Naive thymus-derived CD4-positive, alpha-beta T cell (primary cell): ENCODE measurements at regions not wholly inside any gene's neighbourhood (a gene's known extent, or its start where the extent isn't known, plus 50 kb on each side); places are given as distances from the start of the nearest gene placed in this dataset.

Experiments used
- ATAC-seq: fragments of 150-1000 bp; cut with Tn5 transposase; 2 replicates; pipeline ENCODE4 v1.10.0; 2021; ENCODE audit warnings: mild to moderate bottlenecking, moderate library complexity
- CTCF ChIA-PET: fragments of 350-600 bp; sonication (Branson Sonifier 250); formaldehyde crosslinking; loops from one replicate; lab custom pipeline; 2021; ENCODE audit warnings: antibody characterized with exemption; lab: Charles Lee
- POLR2A ChIA-PET: fragments of 350-600 bp; sonication (Branson Sonifier 250); formaldehyde crosslinking; loops from one replicate; lab custom pipeline; 2021; ENCODE audit warnings: antibody characterized with exemption, inconsistent platforms; lab: Charles Lee
- DNase-seq, 9 donors: peaks; one replicate each; pipeline versions ENCODE4 v3.0.0 to v3.0.0-alpha.2; 2020 to 2022; ENCODE audit warnings: mixed read lengths in 1 of 9
- H3K27ac ChIP-seq: one replicate; pipeline ENCODE4 v1.7.0; 2013; ENCODE audit warnings: mild to moderate bottlenecking, low read depth, low read length, moderate library complexity
- H3K27me3 ChIP-seq, 2 donors: one replicate each; pipeline ENCODE4 v1.7.0; 2013; ENCODE audit warnings: low read length in 2 of 2, mild to moderate bottlenecking in 2 of 2, moderate library complexity in 2 of 2; ENCODE audit not compliant: control insufficient read depth in 2 of 2, insufficient read depth in 2 of 2
- H3K36me3 ChIP-seq, 3 experiments: 1 replicate in 2 of 3; 2 replicates in 1 of 3; pipeline ENCODE4 v1.7.0; 2013; ENCODE audit warnings: low read length in 3 of 3, mild to moderate bottlenecking in 3 of 3, moderate library complexity in 1 of 3; ENCODE audit not compliant: insufficient read depth in 3 of 3, control insufficient read depth in 2 of 3
- H3K4me1 ChIP-seq, 2 donors: one replicate each; pipeline ENCODE4 v1.7.0; 2013; ENCODE audit warnings: low read length in 2 of 2, mild to moderate bottlenecking in 2 of 2, moderate library complexity in 1 of 2; ENCODE audit not compliant: control insufficient read depth in 2 of 2, insufficient read depth in 2 of 2
- H3K4me3 ChIP-seq: 2 replicates; pipeline ENCODE4 v1.7.0; 2013; ENCODE audit warnings: mild to moderate bottlenecking, low read length
- H3K9me3 ChIP-seq, 3 experiments: 1 replicate in 2 of 3; 2 replicates in 1 of 3; pipeline ENCODE4 v1.7.0; 2013; ENCODE audit warnings: low read length in 3 of 3; ENCODE audit not compliant: control insufficient read depth in 2 of 3
- H3K27ac Mint-ChIP-seq, 9 donors: one replicate each; pipeline ENCODE4 v1.8.0; 2020 to 2022; ENCODE audit warnings: mixed read lengths in 9 of 9, mild to moderate bottlenecking in 8 of 9, moderate library complexity in 5 of 9, inconsistent platforms in 2 of 9
- H3K27me3 Mint-ChIP-seq, 5 donors: one replicate each; pipeline ENCODE4 v1.8.0; 2021 to 2022; ENCODE audit warnings: mixed read lengths in 5 of 5, mild to moderate bottlenecking in 1 of 5
- H3K36me3 Mint-ChIP-seq, 5 donors: one replicate each; pipeline ENCODE4 v1.8.0; 2020 to 2022; ENCODE audit warnings: mixed read lengths in 5 of 5, mild to moderate bottlenecking in 3 of 5, inconsistent platforms in 1 of 5
- H3K4me1 Mint-ChIP-seq, 7 donors: one replicate each; pipeline ENCODE4 v1.8.0; 2020 to 2022; ENCODE audit warnings: mixed read lengths in 7 of 7, mild to moderate bottlenecking in 3 of 7, inconsistent platforms in 1 of 7
- H3K4me3 Mint-ChIP-seq, 10 donors: one replicate each; pipeline ENCODE4 v1.8.0; 2020 to 2022; ENCODE audit warnings: mild to moderate bottlenecking in 10 of 10, mixed read lengths in 10 of 10, moderate library complexity in 6 of 10, inconsistent platforms in 2 of 10
- H3K9me3 Mint-ChIP-seq, 11 donors: one replicate each; pipeline ENCODE4 v1.8.0; 2020 to 2022; ENCODE audit warnings: mixed read lengths in 11 of 11, mild to moderate bottlenecking in 4 of 11, inconsistent platforms in 1 of 11, moderate library complexity in 1 of 11
- intact Hi-C, 2 donors: fragments of 100-400 bp; cut with micrococcal nuclease; formaldehyde crosslinking; loops; one replicate each; pipeline ENCODE4 v1.15.1; 2023

DNA sequence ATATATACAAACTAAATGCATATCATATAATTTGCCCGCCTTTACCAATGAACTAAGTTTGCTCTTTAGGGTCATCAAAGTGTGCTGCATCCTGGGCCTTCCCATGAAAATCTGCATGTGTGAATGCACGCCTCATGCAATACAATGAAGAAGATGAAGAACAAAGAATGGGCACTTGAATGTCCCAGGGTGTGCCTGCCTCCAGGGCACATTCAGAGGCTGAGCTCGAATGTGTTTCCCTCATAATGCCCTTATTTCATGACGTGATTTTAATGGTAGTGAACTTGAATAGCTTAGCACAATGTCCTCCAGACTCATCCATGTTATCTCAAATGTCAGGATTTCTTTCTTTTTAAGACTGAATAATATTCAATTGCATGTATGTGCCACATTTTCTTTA lies 824.9 kb downstream of the TNS3 start:
- no peak overlapping the region for H3K27ac Mint-ChIP-seq
- H3K9me3 Mint-ChIP-seq = peaks cover 0 to 10% (median 1%) of the 10 kb centered on the region in 11 donors
- Histone ChIP-seq H3K27ac (no peak overlapping the region), H3K9me3 (no peaks in the 10 kb centered on the region), H3K36me3 (no peaks in the 10 kb centered on the region), H3K4me1 (no peaks in the 10 kb centered on the region), H3K27me3 (no peaks in the 10 kb centered on the region), H3K4me3 (no peak overlapping the region)
- ATAC-seq = no peak
- H3K4me3 Mint-ChIP-seq = no peak overlapping the region
- intact Hi-C loops = no loop called here
- ChIA-PET POLR2A (no interaction called here), CTCF (no interaction called here)
- H3K27me3 Mint-ChIP-seq = no peaks in the 10 kb centered on the region
- no peaks in the 10 kb centered on the region for H3K4me1 Mint-ChIP-seq
- H3K36me3 Mint-ChIP-seq = no peaks in the 10 kb centered on the region
- DNase-seq = no peak

DNA sequence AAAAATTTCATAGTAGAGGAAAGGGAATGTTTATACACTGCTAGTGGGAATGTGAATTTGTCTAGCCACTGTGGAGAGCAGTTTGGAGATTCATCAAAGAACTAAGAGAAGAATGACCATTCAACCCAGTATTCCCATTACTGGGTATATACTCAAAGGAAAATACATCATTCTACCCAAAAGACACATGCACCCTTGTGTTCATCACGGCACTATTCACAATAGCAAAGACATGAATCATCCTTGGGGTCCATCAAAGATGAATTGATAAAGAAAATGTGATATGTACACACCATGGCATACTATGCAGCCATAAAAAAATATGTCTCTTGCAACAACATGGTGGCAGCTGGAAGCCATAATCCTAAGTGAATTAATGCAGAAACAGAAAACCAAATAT lies 825.7 kb downstream of the TNS3 start:
- POLR2A ChIA-PET = no interaction called here
- CTCF ChIA-PET = no interaction called here
- Mint-ChIP-seq H3K27ac (no peak overlapping the region), H3K36me3 (no peaks in the 10 kb centered on the region), H3K4me1 (no peaks in the 10 kb centered on the region), H3K4me3 (no peak overlapping the region), H3K9me3 (peaks cover 0 to 10% (median 0%) of the 10 kb centered on the region in 11 donors), H3K27me3 (peaks cover 0 to 4% (median 0%) of the 10 kb centered on the region in 5 donors)
- H3K27ac ChIP-seq = no peak overlapping the region
- H3K4me3 ChIP-seq = no peak overlapping the region
- ATAC-seq = no peak
- intact Hi-C loops = no loop called here
- H3K36me3 ChIP-seq = no peaks in the 10 kb centered on the region
- H3K9me3 ChIP-seq = no peaks in the 10 kb centered on the region
- H3K27me3 ChIP-seq = no peaks in the 10 kb centered on the region
- no peak for DNase-seq
- no peaks in the 10 kb centered on the region for H3K4me1 ChIP-seq

DNA sequence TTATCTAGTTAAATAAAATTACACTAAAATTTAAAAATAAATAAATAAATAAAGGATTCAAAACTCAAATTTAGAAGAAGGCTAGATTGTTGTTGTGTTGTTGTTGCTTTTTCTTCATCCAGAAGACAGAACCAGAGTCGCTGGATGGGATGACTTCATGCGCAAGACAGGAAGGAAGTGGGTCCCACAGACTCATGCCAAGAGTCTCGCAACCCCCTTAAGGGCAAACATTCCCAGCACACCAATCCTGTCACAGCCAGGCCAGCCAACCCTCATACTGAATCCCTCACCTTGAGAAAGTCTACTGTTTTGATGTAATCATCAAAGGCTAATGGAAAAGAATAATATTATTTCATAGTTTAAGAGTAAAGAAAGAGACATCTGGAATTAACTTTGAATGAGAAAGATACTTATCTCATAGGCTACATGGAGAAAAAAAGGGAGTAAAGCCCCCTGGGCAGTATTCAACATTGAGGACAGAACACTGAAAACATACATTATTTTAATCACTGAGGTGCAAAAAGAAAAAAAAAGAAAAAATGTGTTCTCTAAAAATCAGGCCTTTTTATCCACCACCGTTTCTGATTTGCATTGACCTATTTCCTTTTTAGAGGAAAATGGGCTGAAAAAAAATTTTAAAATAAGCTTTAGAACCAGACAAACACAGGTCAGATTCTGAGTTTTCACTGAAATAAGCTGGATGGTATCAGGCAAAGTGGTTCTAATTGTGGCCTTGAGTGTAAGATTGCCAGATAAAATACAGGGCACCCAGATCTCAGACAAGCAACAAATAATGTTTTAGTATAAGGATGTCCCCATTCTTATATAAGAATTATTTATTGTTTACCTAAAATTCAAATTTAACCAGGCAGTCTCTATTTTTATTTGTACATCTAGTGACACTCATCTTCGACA lies 826.5 kb downstream of the TNS3 start:
- POLR2A ChIA-PET = no interaction called here
- Histone ChIP-seq H3K4me3 (no peak overlapping the region), H3K36me3 (no peaks in the 10 kb centered on the region), H3K27ac (no peak overlapping the region), H3K4me1 (no peaks in the 10 kb centered on the region), H3K9me3 (no peaks in the 10 kb centered on the region), H3K27me3 (no peaks in the 10 kb centered on the region)
- peaks cover 0 to 4% (median 0%) of the 10 kb centered on the region in 5 donors for H3K27me3 Mint-ChIP-seq
- no peak for DNase-seq
- H3K4me3 Mint-ChIP-seq = no peak overlapping the region
- H3K4me1 Mint-ChIP-seq = no peaks in the 10 kb centered on the region
- intact Hi-C loops = no loop called here
- H3K27ac Mint-ChIP-seq = no peak overlapping the region
- peaks cover 0 to 10% (median 2%) of the 10 kb centered on the region in 11 donors for H3K9me3 Mint-ChIP-seq
- no peak for ATAC-seq
- CTCF ChIA-PET = no interaction called here
- H3K36me3 Mint-ChIP-seq = no peaks in the 10 kb centered on the region

DNA sequence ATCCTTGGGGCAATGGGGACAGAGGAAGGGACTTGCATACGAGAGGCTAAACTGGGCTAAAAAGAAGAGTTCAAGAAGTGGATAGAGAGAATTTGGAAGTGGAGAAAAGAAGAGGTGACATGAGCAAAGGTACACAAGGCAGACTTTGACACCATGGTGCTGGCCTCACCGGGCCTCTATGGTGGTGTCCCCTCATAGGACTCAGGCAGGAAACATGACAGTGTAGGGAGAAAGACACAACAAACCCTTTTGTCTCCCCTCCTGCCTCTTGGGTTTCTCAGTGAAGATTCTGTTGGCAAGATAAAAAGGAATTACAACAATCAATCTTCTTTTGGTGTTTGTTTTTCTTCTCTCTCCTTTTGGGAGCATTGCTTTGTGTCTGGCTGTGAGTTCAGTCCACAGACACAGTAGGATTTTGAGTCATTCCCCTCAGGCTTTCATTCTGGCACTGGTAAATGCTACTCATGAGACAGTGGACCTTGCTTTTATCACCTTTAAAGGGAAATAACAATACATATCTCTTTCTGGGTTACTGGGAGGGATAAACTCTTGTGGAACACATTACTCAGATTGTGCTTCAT lies 827.7 kb downstream of the TNS3 start:
- no peak overlapping the region for H3K27ac Mint-ChIP-seq
- ATAC-seq = no peak
- no peak overlapping the region for H3K4me3 ChIP-seq
- peaks cover 0 to 4% (median 0%) of the 10 kb centered on the region in 5 donors for H3K27me3 Mint-ChIP-seq
- no peaks in the 10 kb centered on the region for H3K36me3 ChIP-seq
- H3K4me1 Mint-ChIP-seq = no peaks in the 10 kb centered on the region
- POLR2A ChIA-PET = no interaction called here
- DNase-seq = no peak
- no peak overlapping the region for H3K4me3 Mint-ChIP-seq
- peaks cover 0 to 10% (median 5%) of the 10 kb centered on the region in 11 donors for H3K9me3 Mint-ChIP-seq
- no peaks in the 10 kb centered on the region for H3K27me3 ChIP-seq
- no peak overlapping the region for H3K27ac ChIP-seq
- H3K4me1 ChIP-seq = no peaks in the 10 kb centered on the region
- intact Hi-C loops = no loop called here
- CTCF ChIA-PET = no interaction called here
- H3K9me3 ChIP-seq = no peaks in the 10 kb centered on the region
- H3K36me3 Mint-ChIP-seq = no peaks in the 10 kb centered on the region

DNA sequence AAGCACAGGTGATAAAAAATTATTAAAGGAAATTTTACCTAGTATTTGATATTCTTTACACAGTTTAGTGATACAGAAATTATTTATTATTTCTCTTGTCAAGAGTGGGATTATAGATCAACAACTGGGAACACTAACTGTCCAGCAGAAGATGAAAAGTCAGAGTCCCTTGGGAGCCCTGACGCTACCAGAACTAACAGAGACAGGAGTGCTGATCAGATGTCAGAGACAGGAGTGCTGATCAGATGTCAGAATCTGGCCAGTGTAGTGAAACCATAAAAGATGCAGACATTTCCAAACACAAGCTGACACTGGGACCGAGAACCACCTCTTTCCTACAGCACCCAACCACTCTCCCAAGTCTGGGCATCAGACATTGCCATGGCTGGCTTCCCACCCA lies 828.2 kb downstream of the TNS3 start:
- CTCF ChIA-PET = no interaction called here
- ATAC-seq = no peak
- intact Hi-C loops = no loop called here

DNA sequence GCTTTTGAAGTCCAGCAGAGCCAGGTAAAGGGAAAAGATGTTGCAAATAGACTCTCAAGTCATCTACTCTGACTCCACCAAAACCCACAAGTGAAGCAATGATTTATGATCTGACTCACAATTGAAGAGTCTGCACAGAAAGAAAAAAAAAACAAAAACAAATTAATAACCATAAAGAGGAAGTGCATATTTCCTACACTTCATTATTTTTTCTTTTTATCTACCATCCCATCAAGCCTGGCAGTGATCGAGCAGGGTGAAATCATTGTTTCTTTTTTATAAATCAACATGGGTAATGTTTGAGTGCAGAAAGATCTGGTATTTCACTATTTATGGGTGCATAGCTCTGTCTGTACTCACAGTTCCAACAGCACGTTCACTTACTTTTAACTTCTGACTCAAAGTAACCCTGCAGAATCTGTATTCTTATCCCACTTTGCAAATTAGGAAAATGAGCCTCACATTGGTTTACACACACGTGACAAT lies 829.0 kb downstream of the TNS3 start:
- H3K4me3 ChIP-seq = no peak overlapping the region
- ChIA-PET CTCF (no interaction called here), POLR2A (no interaction called here)
- no peaks in the 10 kb centered on the region for H3K36me3 Mint-ChIP-seq
- no peaks in the 10 kb centered on the region for H3K36me3 ChIP-seq
- H3K27ac ChIP-seq = no peak overlapping the region
- H3K4me1 ChIP-seq = no peaks in the 10 kb centered on the region
- H3K27me3 Mint-ChIP-seq = peaks cover 0 to 4% (median 0%) of the 10 kb centered on the region in 5 donors
- intact Hi-C loops = no loop called here
- H3K9me3 Mint-ChIP-seq = peaks cover 0 to 11% (median 5%) of the 10 kb centered on the region in 11 donors
- no peaks in the 10 kb centered on the region for H3K27me3 ChIP-seq
- no peaks in the 10 kb centered on the region for H3K9me3 ChIP-seq
- H3K4me1 Mint-ChIP-seq = peaks cover 0 to 2% (median 0%) of the 10 kb centered on the region in 7 donors
- no peak overlapping the region for H3K4me3 Mint-ChIP-seq
- no peak for ATAC-seq
- DNase-seq = no peak
- H3K27ac Mint-ChIP-seq = no peak overlapping the region

More for the DNA sequence above, 828.2 kb downstream of the TNS3 start:
- Mint-ChIP-seq H3K27ac (no peak overlapping the region), H3K36me3 (no peaks in the 10 kb centered on the region), H3K4me3 (no peak overlapping the region), H3K4me1 (no peaks in the 10 kb centered on the region), H3K27me3 (peaks cover 0 to 4% (median 0%) of the 10 kb centered on the region in 5 donors), H3K9me3 (peaks cover 0 to 10% (median 5%) of the 10 kb centered on the region in 11 donors)
- Histone ChIP-seq H3K4me3 (no peak overlapping the region), H3K27ac (no peak overlapping the region), H3K4me1 (no peaks in the 10 kb centered on the region), H3K9me3 (no peaks in the 10 kb centered on the region), H3K36me3 (no peaks in the 10 kb centered on the region), H3K27me3 (no peaks in the 10 kb centered on the region)
- DNase-seq = no peak
- POLR2A ChIA-PET = no interaction called here
